ENCODE measurements at regions not wholly inside any gene's neighbourhood (a gene's known extent, or its start where the extent isn't known, plus 50 kb on each side); places are given as distances from the start of the nearest gene placed in this dataset.

DNA sequence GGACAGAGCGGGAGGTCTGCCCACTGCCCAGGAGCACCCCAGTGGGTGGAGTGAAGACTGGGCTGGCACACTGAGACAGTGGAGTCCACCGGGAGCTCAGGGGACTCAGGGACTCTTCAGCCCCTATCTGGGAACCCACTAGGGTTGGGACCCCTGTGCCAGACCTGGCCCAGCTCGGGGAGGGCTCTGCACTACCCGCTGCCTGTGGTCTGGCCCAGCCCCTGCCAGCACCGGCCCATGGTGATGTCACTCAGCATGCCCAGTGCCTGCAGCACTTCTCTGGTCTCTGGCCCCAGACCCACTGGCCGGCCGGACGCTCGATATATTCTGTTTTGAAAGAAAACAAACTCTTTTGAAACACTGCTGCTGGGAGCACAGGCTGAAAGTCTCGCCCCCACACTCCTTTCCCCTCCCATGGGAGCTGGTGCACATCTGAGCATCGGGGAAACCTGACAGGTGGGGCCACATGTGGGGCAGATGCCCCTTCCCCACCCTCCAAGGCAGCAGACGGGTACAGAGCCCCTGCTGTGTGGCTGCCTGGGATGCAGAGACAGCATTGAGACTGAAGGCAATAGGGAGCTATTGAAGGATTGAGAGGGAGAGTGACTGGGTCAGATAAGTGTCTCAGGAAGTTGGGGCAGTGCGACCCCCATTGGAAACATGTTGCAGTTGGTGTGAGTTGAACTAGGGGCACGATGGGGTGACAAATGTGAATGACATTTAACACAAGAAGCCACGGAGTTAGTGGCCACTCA is 62.9 kb downstream of the MYEOV start:
- Histone ChIP-seq H3K9ac (ENCODE audit: low read length in 2 of 2) (no peak overlapping the region), H3K27ac (ENCODE audit: low read length) (no peak overlapping the region), H3K4me3 (ENCODE audit: low read length in 2 of 2) (no peak overlapping the region), H3K27me3 (ENCODE audit: control insufficient read depth in 1 of 2, insufficient read depth in 2 of 2, low read length in 2 of 2) (peaks cover 15 to 21% of the 10 kb centered on the region in 2 donors), H3K36me3 (ENCODE audit: control insufficient read depth in 2 of 2, insufficient read depth in 2 of 2, low read length in 2 of 2) (no peaks in the 10 kb centered on the region), H3K9me3 (ENCODE audit: control insufficient read depth in 2 of 2, low read length in 2 of 2) (peaks cover 8% of the 10 kb centered on the region in 2 donors), H3K4me1 (ENCODE audit: control insufficient read depth, insufficient read depth, low read length) (no peaks in the 10 kb centered on the region)

DNA sequence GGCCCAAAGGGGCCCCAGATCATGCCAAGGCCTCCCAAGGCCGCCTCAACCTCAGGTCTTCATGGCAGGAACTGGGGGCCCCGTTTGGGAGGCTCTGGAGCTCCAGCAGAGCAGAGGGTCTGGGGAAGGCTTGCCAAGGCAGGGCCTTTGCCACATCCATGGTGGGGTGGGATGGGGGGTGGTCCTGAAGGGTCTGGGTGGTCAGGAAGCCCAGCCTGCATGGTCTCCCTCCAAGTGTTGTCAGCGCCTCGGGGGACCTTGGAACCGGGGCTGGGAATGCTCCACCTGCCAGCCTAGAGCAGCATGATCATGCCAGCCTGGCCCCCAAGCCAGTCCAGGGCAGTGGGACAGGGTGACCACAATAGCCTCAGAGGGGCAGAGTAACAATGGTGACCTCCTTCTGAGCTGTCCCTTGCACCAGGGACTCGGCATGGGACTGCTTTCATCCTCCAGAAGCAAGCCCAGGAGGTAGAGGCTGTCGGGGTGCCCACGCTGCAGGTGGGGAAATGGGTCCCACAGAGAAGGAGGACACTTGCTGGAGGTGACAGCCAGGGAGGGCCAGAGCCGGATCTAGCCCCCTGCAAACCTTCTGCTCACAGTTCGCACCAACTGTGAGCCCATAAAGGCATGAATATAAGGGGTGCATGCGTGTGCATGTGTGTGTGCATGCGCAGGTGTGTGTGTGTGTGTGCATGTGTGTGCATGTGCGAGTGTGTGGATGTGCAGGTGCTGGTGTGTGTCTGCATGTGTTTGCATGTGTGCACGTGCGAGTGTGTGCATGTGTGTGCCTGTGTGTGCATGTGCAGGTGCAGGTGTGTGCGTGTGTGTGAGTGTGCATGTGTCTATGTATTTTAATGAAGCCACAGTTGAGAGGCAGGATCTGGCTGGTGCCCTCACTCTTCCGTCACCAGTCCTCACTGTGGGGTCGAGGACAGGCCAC is 63.8 kb downstream of the MYEOV start:
- peaks cover 15 to 21% of the 10 kb centered on the region in 2 donors for H3K27me3 ChIP-seq (ENCODE audit: control insufficient read depth in 1 of 2, insufficient read depth in 2 of 2, low read length in 2 of 2)
- no peak overlapping the region for H3K4me3 ChIP-seq (ENCODE audit: low read length in 2 of 2)
- no peak overlapping the region for H3K9ac ChIP-seq (ENCODE audit: low read length in 2 of 2)

DNA sequence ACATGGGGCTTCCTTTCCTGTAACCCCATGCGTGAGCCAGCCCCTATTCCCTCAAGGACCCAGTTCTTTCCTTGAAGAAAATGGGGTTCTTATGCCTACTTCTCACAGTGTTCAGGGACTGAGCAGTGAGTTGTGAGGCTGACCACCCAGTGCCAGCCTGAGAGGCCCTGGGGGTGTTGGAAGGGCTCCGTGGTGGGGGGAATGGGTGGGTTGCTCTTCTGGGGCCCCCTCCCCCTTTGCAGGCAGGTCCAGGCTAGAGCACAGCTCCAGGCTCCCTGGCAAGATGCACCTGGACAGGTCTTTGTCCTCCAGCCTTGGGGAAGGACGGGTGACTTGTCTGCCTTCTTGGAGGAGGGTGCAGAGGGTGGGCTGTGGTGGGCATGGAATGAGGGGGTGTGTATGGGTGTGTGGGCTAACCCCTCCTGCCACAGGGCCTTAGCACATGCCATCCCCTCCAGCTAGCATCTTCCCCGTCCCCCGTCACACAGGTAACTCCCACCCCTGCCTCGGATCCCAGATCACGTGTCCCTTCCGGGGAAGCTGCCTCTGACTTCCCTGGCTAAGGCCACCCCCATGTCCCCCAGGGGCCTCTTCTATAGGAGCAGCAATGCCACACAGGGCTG is 64.6 kb downstream of the MYEOV start:
- H3K4me1 ChIP-seq (ENCODE audit: control insufficient read depth, insufficient read depth, low read length) = no peaks in the 10 kb centered on the region
- H3K9ac ChIP-seq (ENCODE audit: low read length in 2 of 2) = no peak overlapping the region
- H3K27me3 ChIP-seq (ENCODE audit: control insufficient read depth in 1 of 2, insufficient read depth in 2 of 2, low read length in 2 of 2) = peaks cover 14 to 21% of the 10 kb centered on the region in 2 donors
- H3K9me3 ChIP-seq (ENCODE audit: control insufficient read depth in 2 of 2, low read length in 2 of 2) = peaks cover 8% of the 10 kb centered on the region in 2 donors
- no peak overlapping the region for H3K27ac ChIP-seq (ENCODE audit: low read length)
- no peak overlapping the region for H3K4me3 ChIP-seq (ENCODE audit: low read length in 2 of 2)
- no peaks in the 10 kb centered on the region for H3K36me3 ChIP-seq (ENCODE audit: control insufficient read depth in 2 of 2, insufficient read depth in 2 of 2, low read length in 2 of 2)

More for the DNA sequence above, 63.8 kb downstream of the MYEOV start:
- peaks cover 8% of the 10 kb centered on the region in 2 donors for H3K9me3 ChIP-seq (ENCODE audit: control insufficient read depth in 2 of 2, low read length in 2 of 2)
- no peaks in the 10 kb centered on the region for H3K36me3 ChIP-seq (ENCODE audit: control insufficient read depth in 2 of 2, insufficient read depth in 2 of 2, low read length in 2 of 2)
- no peak overlapping the region for H3K27ac ChIP-seq (ENCODE audit: low read length)
- H3K4me1 ChIP-seq (ENCODE audit: control insufficient read depth, insufficient read depth, low read length) = no peaks in the 10 kb centered on the region

DNA sequence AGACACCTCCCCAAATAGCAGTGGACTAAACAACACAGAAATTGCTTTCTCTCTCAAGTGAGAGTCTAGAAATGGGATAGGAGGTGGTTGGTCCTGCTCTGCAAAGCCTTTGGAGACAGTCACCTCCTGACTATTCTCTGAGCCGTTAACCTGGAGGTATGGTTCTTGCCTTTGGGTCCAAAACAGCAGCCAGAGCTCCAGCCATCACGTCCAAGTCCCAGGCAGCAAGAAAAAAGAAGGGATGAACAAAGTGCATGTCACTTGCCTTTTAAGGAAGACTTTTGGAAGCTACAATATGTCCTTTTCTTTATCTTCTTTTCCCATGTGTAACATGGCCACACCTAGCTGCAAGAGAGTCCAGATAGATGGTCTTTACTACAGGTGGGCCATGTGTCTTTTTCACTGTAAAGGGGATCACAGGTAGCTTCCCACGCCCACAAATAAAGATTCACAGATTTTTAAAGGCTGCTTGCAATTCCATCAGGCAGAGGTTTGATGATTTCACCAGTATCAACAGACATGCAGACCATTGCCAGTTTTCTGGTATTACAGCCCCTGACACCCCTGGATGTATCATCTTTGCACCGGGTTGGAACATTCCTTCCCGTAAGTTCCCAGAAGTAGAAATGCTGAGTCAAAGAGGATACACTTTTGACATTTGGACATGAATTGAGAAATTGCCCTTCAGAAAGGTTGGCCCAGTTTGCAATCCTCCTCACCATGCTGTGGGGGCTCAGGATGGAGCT is 66.0 kb downstream of the MYEOV start:
- Histone ChIP-seq H3K36me3 (ENCODE audit: control insufficient read depth in 2 of 2, insufficient read depth in 2 of 2, low read length in 2 of 2) (no peaks in the 10 kb centered on the region), H3K4me3 (ENCODE audit: low read length in 2 of 2) (no peak overlapping the region), H3K27me3 (ENCODE audit: control insufficient read depth in 1 of 2, insufficient read depth in 2 of 2, low read length in 2 of 2) (peaks cover 6 to 12% of the 10 kb centered on the region in 2 donors), H3K9me3 (ENCODE audit: control insufficient read depth in 2 of 2, low read length in 2 of 2) (peaks cover 8% of the 10 kb centered on the region in 2 donors), H3K27ac (ENCODE audit: low read length) (no peak overlapping the region), H3K4me1 (ENCODE audit: control insufficient read depth, insufficient read depth, low read length) (no peaks in the 10 kb centered on the region), H3K9ac (ENCODE audit: low read length in 2 of 2) (no peak overlapping the region)

DNA sequence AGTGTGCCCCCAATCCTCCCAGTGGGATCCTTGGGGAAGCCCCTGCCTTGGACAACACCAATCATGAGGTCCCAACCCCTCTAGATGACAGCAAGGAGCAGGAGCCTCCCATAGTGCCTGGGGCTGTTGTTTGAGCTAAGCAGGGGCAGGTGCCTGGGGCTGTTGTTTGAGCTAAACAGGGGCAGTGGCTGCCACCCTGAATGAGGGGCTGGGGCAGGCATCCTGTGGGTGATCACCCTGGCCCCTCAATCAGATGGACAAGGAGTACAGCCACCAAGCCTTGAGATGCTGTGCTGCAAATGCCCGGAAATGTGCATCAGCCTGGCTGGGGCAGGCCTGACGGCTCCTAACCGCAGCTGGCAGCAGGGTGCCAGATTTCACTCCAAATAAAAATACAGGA is 66.7 kb downstream of the MYEOV start:
- Histone ChIP-seq H3K27me3 (ENCODE audit: control insufficient read depth in 1 of 2, insufficient read depth in 2 of 2, low read length in 2 of 2) (peaks cover 6 to 12% of the 10 kb centered on the region in 2 donors), H3K4me1 (ENCODE audit: control insufficient read depth, insufficient read depth, low read length) (no peaks in the 10 kb centered on the region), H3K36me3 (ENCODE audit: control insufficient read depth in 2 of 2, insufficient read depth in 2 of 2, low read length in 2 of 2) (no peaks in the 10 kb centered on the region), H3K9ac (ENCODE audit: low read length in 2 of 2) (no peak overlapping the region), H3K4me3 (ENCODE audit: low read length in 2 of 2) (no peak overlapping the region), H3K27ac (ENCODE audit: low read length) (no peak overlapping the region), H3K9me3 (ENCODE audit: control insufficient read depth in 2 of 2, low read length in 2 of 2) (peaks cover 8% of the 10 kb centered on the region in 2 donors)

DNA sequence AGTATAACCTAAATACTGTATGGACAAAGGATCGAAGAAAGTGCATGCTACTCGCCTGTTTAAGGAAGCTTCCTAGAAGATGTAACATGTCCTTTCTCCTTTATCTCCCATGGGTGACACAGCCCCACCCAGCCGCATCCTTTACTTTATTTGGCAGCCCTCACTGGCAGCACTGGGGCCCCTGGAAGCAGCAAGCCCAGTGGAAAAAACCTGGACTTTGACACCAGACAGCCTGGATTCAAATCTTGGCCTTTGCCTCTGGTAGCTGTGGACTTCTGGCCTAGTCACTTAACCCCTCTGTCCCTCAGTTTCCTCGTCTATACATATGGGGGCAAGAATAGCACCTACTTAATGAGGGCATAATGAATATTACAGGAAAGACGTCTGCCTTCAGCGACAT is 67.1 kb downstream of the MYEOV start:
- Histone ChIP-seq H3K4me1 (ENCODE audit: control insufficient read depth, insufficient read depth, low read length) (no peaks in the 10 kb centered on the region), H3K9ac (ENCODE audit: low read length in 2 of 2) (no peak overlapping the region), H3K27me3 (ENCODE audit: control insufficient read depth in 1 of 2, insufficient read depth in 2 of 2, low read length in 2 of 2) (peaks cover 6 to 11% of the 10 kb centered on the region in 2 donors), H3K27ac (ENCODE audit: low read length) (no peak overlapping the region), H3K36me3 (ENCODE audit: control insufficient read depth in 2 of 2, insufficient read depth in 2 of 2, low read length in 2 of 2) (no peaks in the 10 kb centered on the region), H3K9me3 (ENCODE audit: control insufficient read depth in 2 of 2, low read length in 2 of 2) (peaks cover 8% of the 10 kb centered on the region in 2 donors), H3K4me3 (ENCODE audit: low read length in 2 of 2) (no peak overlapping the region)

DNA sequence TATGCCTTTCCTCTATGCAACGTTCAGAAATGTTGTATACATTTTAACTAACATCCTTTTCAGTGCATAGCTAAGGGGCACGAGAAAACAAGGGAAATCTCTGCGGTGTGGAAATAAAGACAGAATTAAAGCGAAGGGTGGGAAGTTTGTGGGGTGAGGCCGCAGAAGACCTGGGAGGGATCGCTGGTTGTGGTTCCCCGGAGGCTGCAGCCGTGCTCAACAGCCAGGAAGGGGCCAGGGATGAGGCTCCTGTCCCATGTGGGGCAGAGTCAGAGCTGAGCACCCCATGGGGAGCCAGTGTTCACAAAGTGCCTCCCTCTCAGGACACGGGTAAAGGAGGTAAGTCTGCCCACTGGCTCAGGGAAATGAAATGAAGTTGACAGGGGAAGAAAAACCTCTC is 67.5 kb downstream of the MYEOV start:
- Histone ChIP-seq H3K4me3 (ENCODE audit: low read length in 2 of 2) (no peak overlapping the region), H3K36me3 (ENCODE audit: control insufficient read depth in 2 of 2, insufficient read depth in 2 of 2, low read length in 2 of 2) (no peaks in the 10 kb centered on the region), H3K4me1 (ENCODE audit: control insufficient read depth, insufficient read depth, low read length) (no peaks in the 10 kb centered on the region), H3K27me3 (ENCODE audit: control insufficient read depth in 1 of 2, insufficient read depth in 2 of 2, low read length in 2 of 2) (peaks cover 6 to 9% of the 10 kb centered on the region in 2 donors), H3K9me3 (ENCODE audit: control insufficient read depth in 2 of 2, low read length in 2 of 2) (peaks cover 8% of the 10 kb centered on the region in 2 donors), H3K27ac (ENCODE audit: low read length) (no peak overlapping the region), H3K9ac (ENCODE audit: low read length in 2 of 2) (no peak overlapping the region)

DNA sequence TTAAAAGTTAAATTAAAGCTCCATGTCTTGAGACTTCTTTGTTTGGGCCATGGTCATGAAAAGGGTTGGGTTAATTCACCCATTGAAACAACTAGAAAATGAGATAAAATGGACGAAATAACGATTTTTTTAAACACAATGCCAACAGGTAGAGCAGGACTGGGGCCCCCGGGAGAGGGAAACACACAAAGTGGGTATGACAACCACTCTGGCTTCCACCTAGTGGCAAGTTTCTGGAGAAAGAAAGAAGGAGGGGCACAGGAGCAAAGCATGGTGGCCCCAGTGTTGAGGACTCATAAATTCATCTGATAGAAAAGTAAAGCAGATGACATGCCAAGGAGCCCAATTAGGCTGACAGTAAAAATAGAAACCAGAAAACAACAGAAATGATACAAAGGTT is 68.4 kb downstream of the MYEOV start:
- H3K4me3 ChIP-seq (ENCODE audit: low read length in 2 of 2) = no peak overlapping the region
- H3K27me3 ChIP-seq (ENCODE audit: control insufficient read depth in 1 of 2, insufficient read depth in 2 of 2, low read length in 2 of 2) = peaks cover 3 to 9% of the 10 kb centered on the region in 2 donors
- H3K4me1 ChIP-seq (ENCODE audit: control insufficient read depth, insufficient read depth, low read length) = no peaks in the 10 kb centered on the region
- H3K36me3 ChIP-seq (ENCODE audit: control insufficient read depth in 2 of 2, insufficient read depth in 2 of 2, low read length in 2 of 2) = no peaks in the 10 kb centered on the region
- H3K27ac ChIP-seq (ENCODE audit: low read length) = no peak overlapping the region
- no peak overlapping the region for H3K9ac ChIP-seq (ENCODE audit: low read length in 2 of 2)
- peaks cover 8% of the 10 kb centered on the region in 2 donors for H3K9me3 ChIP-seq (ENCODE audit: control insufficient read depth in 2 of 2, low read length in 2 of 2)

DNA sequence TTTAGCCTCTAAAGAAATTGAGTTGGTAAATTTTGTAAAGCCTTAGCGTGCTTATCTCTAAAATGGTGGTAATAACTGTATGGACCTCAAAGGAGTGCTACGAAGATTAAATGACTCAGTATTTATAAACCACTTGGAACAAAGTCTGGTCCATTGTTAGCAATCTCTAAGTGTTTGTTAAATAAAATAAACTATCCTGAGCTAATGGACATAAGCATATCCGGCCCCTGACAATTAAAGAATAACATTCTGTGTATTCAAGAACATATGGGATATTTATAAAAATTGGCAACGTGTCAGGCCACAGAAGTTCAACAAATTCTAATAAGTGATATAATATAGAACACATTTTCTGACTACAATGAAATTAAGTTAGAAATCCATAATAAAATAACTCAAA is 71.0 kb downstream of the MYEOV start:
- H3K27ac ChIP-seq (ENCODE audit: low read length) = no peak overlapping the region

DNA sequence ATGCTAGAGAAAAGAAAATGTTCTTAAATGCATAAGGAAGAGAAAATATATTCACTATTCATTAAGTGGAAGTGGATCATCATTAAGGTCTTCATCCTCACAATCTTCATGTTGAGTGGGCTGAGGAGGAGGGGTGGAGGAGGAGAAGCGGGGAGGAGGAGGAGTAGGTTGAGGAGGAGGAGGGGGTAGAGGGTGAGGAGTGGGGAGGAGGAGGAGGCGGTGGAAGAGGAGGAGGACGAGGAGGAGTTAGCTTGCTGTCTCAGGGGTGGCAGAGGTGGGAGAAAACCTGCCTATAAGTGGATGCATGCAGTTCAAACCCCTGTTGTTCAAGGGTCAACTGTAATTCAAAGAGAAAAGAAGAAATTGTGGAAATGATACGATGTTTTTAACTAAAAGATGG is 71.6 kb downstream of the MYEOV start:
- H3K36me3 ChIP-seq (ENCODE audit: control insufficient read depth in 2 of 2, insufficient read depth in 2 of 2, low read length in 2 of 2) = no peaks in the 10 kb centered on the region
- peaks cover 3% of the 10 kb centered on the region in 2 donors for H3K27me3 ChIP-seq (ENCODE audit: control insufficient read depth in 1 of 2, insufficient read depth in 2 of 2, low read length in 2 of 2)
- H3K9me3 ChIP-seq (ENCODE audit: control insufficient read depth in 2 of 2, low read length in 2 of 2) = no peaks in the 10 kb centered on the region
- no peaks in the 10 kb centered on the region for H3K4me1 ChIP-seq (ENCODE audit: control insufficient read depth, insufficient read depth, low read length)
- H3K9ac ChIP-seq (ENCODE audit: low read length in 2 of 2) = no peak overlapping the region
- no peak overlapping the region for H3K27ac ChIP-seq (ENCODE audit: low read length)
- no peak overlapping the region for H3K4me3 ChIP-seq (ENCODE audit: low read length in 2 of 2)

More for the DNA sequence above, 71.0 kb downstream of the MYEOV start:
- peaks cover 3 to 5% of the 10 kb centered on the region in 2 donors for H3K27me3 ChIP-seq (ENCODE audit: control insufficient read depth in 1 of 2, insufficient read depth in 2 of 2, low read length in 2 of 2)
- H3K4me1 ChIP-seq (ENCODE audit: control insufficient read depth, insufficient read depth, low read length) = no peaks in the 10 kb centered on the region
- H3K9me3 ChIP-seq (ENCODE audit: control insufficient read depth in 2 of 2, low read length in 2 of 2) = peaks cover 3% of the 10 kb centered on the region in 2 donors
- H3K4me3 ChIP-seq (ENCODE audit: low read length in 2 of 2) = no peak overlapping the region
- no peaks in the 10 kb centered on the region for H3K36me3 ChIP-seq (ENCODE audit: control insufficient read depth in 2 of 2, insufficient read depth in 2 of 2, low read length in 2 of 2)
- H3K9ac ChIP-seq (ENCODE audit: low read length in 2 of 2) = no peak overlapping the region
